Erythroblast (primary cell): ENCODE measurements at regions not wholly inside any gene's neighbourhood (a gene's known extent, or its start where the extent isn't known, plus 50 kb on each side); places are given as distances from the start of the nearest gene placed in this dataset.

Experiments
- GATA1 ChIP-seq: IDR thresholded peaks from 2 replicates; pipeline ENCODE4 v1.6.1; 2011; ENCODE audit warnings: low read depth, mild to moderate bottlenecking, control low read depth, low read length, moderate library complexity
- POLR2A ChIP-seq: IDR thresholded peaks from 2 replicates; pipeline ENCODE4 v1.6.1; 2011; ENCODE audit warnings: mild to moderate bottlenecking, low read length

DNA sequence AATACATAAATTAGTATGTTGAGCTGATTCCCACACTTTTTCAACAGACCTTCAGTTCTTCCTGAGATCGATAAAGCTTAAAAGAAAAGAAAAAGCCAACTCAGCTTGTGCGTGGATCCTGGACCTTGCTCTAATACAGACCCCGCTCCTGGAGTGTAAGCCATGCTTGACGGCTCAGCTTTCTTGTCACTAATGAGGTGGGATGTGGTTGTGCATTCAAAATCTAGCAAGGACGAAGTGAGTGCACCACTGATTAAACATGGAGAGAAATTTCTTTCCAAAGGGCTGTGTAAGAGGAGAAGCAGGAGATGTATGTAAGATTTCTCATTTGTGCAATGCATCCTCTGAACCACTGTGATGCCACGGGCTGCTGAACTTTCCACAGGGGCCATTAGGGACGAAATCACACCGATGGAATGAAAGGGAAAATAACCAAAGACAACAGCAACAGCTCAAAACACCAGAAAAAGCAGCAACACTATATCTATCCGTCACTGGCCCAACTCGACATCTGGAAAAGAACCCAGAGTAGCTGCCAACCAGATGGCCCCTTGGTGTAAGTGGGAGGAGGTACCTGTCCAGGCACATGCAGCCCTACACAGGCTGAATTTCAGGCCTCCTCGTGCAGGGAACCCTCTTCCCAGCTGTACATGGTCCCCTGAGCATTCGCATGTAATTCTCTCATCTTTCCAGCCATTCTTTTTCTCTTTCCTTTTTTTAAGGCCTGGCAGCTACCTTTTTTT is 178.9 kb downstream of the SREK1 start:
- TF ChIP-seq POLR2A, result no peak
- no peak for TF ChIP-seq GATA1
